Activated CD4-positive, alpha-beta T cell treated with anti-CD3 and anti-CD28 coated beads for 36 hours (primary cell): ENCODE measurements at regions not wholly inside any gene's neighbourhood (a gene's known extent, or its start where the extent isn't known, plus 50 kb on each side); places are given as distances from the start of the nearest gene placed in this dataset.

Experiments
- ATAC-seq: fragments of 200-7000 bp; cut with Tn5 transposase; one replicate; pipeline ENCODE4 v1.10.0; 2021; ENCODE audit warnings: mild to moderate bottlenecking, moderate library complexity
- CTCF ChIA-PET: fragments of 350-600 bp; sonication (Branson Sonifier 250); formaldehyde crosslinking; loops from one replicate; lab custom pipeline; 2021; ENCODE audit warnings: antibody characterized with exemption; lab: Charles Lee
- POLR2A ChIA-PET: fragments of 350-600 bp; sonication (Branson Sonifier 250); formaldehyde crosslinking; loops from one replicate; lab custom pipeline; 2021; ENCODE audit warnings: antibody characterized with exemption, inconsistent platforms; lab: Charles Lee
- DNase-seq: peaks from one replicate; pipeline ENCODE4 v3.0.0-alpha.2; 2020
- H3K27ac Mint-ChIP-seq: one replicate; pipeline ENCODE4 v1.8.0; 2021; ENCODE audit warnings: mixed read lengths
- H3K27me3 Mint-ChIP-seq: one replicate; pipeline ENCODE4 v1.8.0; 2021; ENCODE audit warnings: mixed read lengths
- H3K36me3 Mint-ChIP-seq: one replicate; pipeline ENCODE4 v1.8.0; 2021; ENCODE audit warnings: low read depth, mixed read lengths
- H3K4me1 Mint-ChIP-seq: one replicate; pipeline ENCODE4 v1.8.0; 2021; ENCODE audit warnings: mixed read lengths
- H3K4me3 Mint-ChIP-seq: one replicate; pipeline ENCODE4 v1.8.0; 2021; ENCODE audit warnings: mild to moderate bottlenecking, moderate library complexity, mixed read lengths
- H3K9me3 Mint-ChIP-seq: one replicate; pipeline ENCODE4 v1.8.0; 2021; ENCODE audit warnings: low read depth, mixed read lengths
- intact Hi-C, 2 experiments: fragments of 100-400 bp; cut with DNase I in 1 of 2; cut with micrococcal nuclease in 1 of 2; formaldehyde crosslinking; loops; one replicate each; pipeline versions ENCODE4 v1.14.2 to v1.15.1; 2022 to 2024; cut with DNase I, micrococcal nuclease

DNA sequence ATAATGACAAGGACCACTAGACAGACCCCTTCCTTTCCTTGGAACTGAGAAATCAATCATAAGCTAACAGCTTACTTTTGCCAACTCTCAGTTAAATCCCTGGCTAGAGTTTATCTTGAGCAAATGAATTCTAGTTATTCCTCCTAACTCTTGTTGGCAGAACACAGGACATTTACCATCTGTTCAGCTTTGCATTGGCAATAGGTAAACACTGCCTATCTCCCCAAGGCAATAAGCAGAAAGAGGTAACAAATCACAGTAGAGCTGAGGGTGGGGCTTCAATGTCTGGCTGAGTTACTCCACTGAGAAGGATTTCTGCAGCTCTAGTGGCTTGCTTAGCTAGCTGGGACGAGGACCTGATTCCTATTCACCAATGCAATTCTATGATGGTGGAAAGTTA, 503.3 kb upstream of the GRIA1 start:
- Mint-ChIP-seq H3K4me1 (no peaks in the 10 kb centered on the region), H3K36me3 (no peaks in the 10 kb centered on the region), H3K27ac (no peak overlapping the region), H3K9me3 (peaks cover 4% of the 10 kb centered on the region), H3K27me3 (no peaks in the 10 kb centered on the region), H3K4me3 (no peak overlapping the region)
- DNase-seq (no peak), ATAC-seq (no peak)
- ChIA-PET CTCF (no interaction called here), POLR2A (no interaction called here)
- intact Hi-C loops: no loop called here

GRCh38 chr5:152990217-152990616, 500.3 kb upstream of the GRIA1 start:
- POLR2A ChIA-PET: no interaction called here

GRCh38 chr5:152990649-152991048, 499.8 kb upstream of the GRIA1 start:
- ATAC-seq (no peak), DNase-seq (no peak)
- Mint-ChIP-seq H3K27ac (no peak overlapping the region), H3K9me3 (no peaks in the 10 kb centered on the region), H3K4me1 (no peaks in the 10 kb centered on the region), H3K27me3 (no peaks in the 10 kb centered on the region), H3K36me3 (no peaks in the 10 kb centered on the region), H3K4me3 (no peak overlapping the region)
- intact Hi-C loops: no loop called here
- POLR2A ChIA-PET: no interaction called here
- CTCF ChIA-PET: no interaction called here

More at GRCh38 chr5:152990217-152990616, 500.3 kb upstream of the GRIA1 start:
- no peaks in the 10 kb centered on the region for H3K36me3 Mint-ChIP-seq
- CTCF ChIA-PET: no interaction called here
- H3K4me3 Mint-ChIP-seq: no peak overlapping the region
- H3K27ac Mint-ChIP-seq: no peak overlapping the region
- DNase-seq: no peak
- ATAC-seq: no peak
- no peaks in the 10 kb centered on the region for H3K4me1 Mint-ChIP-seq
- no peaks in the 10 kb centered on the region for H3K27me3 Mint-ChIP-seq
- H3K9me3 Mint-ChIP-seq: no peaks in the 10 kb centered on the region
- intact Hi-C loops: no loop called here

DNA sequence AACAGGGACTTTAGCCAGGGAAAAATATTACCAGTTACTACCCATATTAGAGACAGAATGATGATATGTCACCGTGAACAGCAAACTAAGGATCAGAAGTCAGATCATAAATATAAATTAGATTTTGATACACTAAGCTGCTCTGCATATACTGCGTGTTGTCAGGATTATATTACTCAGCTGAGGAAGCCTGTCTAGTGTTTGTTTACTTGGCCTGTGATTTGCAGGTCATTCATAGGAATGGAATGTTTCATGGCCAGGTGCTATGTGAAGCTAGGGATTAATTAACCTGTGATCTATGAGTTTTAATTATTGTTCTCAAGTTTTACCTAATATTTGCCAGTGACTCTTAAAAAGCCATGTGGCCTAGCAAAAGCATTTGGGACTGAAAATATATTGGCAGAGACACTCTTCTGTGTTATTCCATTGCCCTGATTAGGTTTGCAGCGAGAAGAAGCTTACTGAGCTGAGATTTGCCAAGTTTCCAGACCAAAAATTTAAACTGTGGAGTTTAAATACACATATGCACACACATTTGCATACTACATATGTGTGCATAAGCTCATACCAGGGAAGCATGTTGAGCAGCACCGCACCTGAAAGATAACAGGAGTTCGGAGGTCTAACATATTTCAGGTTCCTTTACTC, 496.3 kb upstream of the GRIA1 start:
- CTCF ChIA-PET: interaction anchor here (0.5 kb wide), 1 partner anchor 65 kb away, joined by 3 read pairs; no protein-coding TSS in a partner anchor
- POLR2A ChIA-PET: no interaction called here
- ATAC-seq: no peak

DNA sequence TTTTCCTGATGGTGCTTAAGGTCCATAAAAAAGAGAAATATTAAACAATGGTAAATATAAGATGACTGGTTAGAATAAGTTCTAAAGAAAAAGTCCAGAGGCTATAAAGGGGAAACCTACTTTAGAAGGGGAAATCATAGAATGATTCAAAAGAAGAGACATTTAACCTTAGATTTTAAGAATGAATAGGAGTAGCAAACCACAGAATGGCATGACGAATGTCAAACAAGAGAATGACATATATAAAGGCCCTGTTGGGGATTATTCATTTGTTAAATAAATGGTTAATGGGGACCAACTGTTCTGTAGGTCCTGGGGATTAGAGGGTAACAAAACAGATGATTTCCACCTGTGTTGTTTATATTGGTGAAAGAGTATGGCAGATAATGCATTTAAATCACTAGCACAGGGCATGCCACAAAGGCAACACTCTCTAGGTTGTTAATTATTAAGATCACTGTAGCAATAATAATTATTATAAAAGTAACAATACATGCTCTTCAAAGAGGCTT, 495.2 kb upstream of the GRIA1 start:
- H3K36me3 Mint-ChIP-seq: no peaks in the 10 kb centered on the region
- DNase-seq (no peak), ATAC-seq (no peak)
- no peaks in the 10 kb centered on the region for H3K4me1 Mint-ChIP-seq
- H3K4me3 Mint-ChIP-seq: no peak overlapping the region
- no peaks in the 10 kb centered on the region for H3K27me3 Mint-ChIP-seq
- intact Hi-C loops: no loop called here
- H3K27ac Mint-ChIP-seq: no peak overlapping the region
- ChIA-PET POLR2A (no interaction called here), CTCF (no interaction called here)
- H3K9me3 Mint-ChIP-seq: no peaks in the 10 kb centered on the region

More for the DNA sequence above, 496.3 kb upstream of the GRIA1 start:
- intact Hi-C loops: no loop called here
- no peaks in the 10 kb centered on the region for H3K36me3 Mint-ChIP-seq
- H3K4me3 Mint-ChIP-seq: no peak overlapping the region
- DNase-seq: no peak
- H3K27me3 Mint-ChIP-seq: no peaks in the 10 kb centered on the region
- H3K27ac Mint-ChIP-seq: no peak overlapping the region
- H3K4me1 Mint-ChIP-seq: no peaks in the 10 kb centered on the region
- H3K9me3 Mint-ChIP-seq: no peaks in the 10 kb centered on the region

- H3K4me3 Mint-ChIP-seq: no peak overlapping the region
- POLR2A ChIA-PET: no interaction called here
- H3K27ac Mint-ChIP-seq: no peak overlapping the region
- H3K27me3 Mint-ChIP-seq: no peaks in the 10 kb centered on the region
- H3K36me3 Mint-ChIP-seq: no peaks in the 10 kb centered on the region
- H3K9me3 Mint-ChIP-seq: peaks cover 11% of the 10 kb centered on the region
- CTCF ChIA-PET: no interaction called here
- intact Hi-C loops: no loop called here
- ATAC-seq (no peak), DNase-seq (no peak)
- H3K4me1 Mint-ChIP-seq: no peaks in the 10 kb centered on the region
Observed at GRCh38 chr5:153005711-153006110, 484.8 kb upstream of the GRIA1 start.

DNA sequence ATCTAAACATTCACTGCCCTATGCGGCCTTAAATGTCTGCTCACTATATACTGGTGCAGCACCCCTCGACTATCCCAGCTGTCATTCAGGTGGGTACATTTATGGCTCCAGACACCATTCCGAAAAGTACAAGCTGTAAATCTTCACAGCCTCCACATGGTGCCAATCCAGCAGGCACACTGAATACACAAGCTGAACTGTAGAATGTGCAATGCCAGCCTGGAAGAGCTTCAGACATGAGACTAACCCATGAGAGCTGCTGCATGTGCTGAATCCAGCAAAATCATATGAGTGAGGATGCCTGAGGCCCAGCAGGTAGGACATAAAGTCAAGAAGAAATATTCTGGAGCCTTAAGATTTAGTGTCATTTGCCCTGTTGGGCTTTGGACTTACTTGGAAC, 483.8 kb upstream of the GRIA1 start:
- H3K27me3 Mint-ChIP-seq: no peaks in the 10 kb centered on the region
- no peak for ATAC-seq
- H3K4me1 Mint-ChIP-seq: no peaks in the 10 kb centered on the region
- POLR2A ChIA-PET: no interaction called here
- no peaks in the 10 kb centered on the region for H3K36me3 Mint-ChIP-seq
- peaks cover 14% of the 10 kb centered on the region for H3K9me3 Mint-ChIP-seq
- no peak overlapping the region for H3K27ac Mint-ChIP-seq
- H3K4me3 Mint-ChIP-seq: no peak overlapping the region
- intact Hi-C loops: no loop called here
- DNase-seq: no peak
- CTCF ChIA-PET: no interaction called here

DNA sequence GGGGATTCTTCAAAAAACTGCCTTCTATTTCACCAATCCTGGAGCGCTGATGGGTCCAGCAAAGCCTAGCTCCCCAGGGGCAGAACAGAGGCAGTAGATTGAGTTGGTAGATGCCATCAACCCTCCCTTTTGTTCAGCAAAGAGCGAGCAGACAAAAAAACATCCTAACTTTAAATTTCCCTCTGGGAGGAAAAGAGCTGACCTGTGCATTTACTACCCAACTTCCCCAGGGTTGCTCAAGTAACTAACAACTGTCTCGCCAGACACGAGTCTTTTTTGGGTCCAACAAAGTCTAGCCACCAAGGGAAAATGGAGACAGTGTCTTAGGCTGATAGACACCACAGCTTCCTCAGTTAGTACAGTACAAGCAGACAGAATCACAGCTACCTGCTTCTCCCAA, 476.3 kb upstream of the GRIA1 start:
- H3K27ac Mint-ChIP-seq: no peak overlapping the region
- POLR2A ChIA-PET: no interaction called here
- H3K4me1 Mint-ChIP-seq: no peaks in the 10 kb centered on the region
- no peak for DNase-seq
- no peaks in the 10 kb centered on the region for H3K27me3 Mint-ChIP-seq
- CTCF ChIA-PET: no interaction called here
- peaks cover 9% of the 10 kb centered on the region for H3K9me3 Mint-ChIP-seq
- intact Hi-C loops: no loop called here
- no peaks in the 10 kb centered on the region for H3K36me3 Mint-ChIP-seq
- no peak for ATAC-seq
- H3K4me3 Mint-ChIP-seq: no peak overlapping the region

DNA sequence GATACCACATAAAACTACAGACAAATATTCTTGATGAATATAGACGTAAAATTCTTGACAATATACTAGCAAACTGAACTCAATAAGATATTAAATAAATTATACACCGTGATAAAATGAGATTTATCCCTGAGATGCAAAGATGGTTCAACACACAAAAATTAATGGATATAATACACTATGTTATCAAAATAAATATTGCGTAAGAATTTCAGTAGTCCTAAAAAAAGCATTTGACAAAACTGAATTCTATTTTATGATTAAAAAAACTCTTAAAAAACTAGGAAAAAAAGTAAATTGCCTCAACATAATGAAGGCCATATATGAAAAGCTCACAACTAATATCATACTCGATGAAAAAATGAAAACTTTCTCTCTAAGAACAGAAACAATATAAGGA, 472.3 kb upstream of the GRIA1 start:
- CTCF ChIA-PET: no interaction called here
- Mint-ChIP-seq H3K9me3 (peaks cover 18% of the 10 kb centered on the region), H3K27me3 (no peaks in the 10 kb centered on the region), H3K27ac (no peak overlapping the region), H3K4me3 (no peak overlapping the region), H3K36me3 (no peaks in the 10 kb centered on the region), H3K4me1 (no peaks in the 10 kb centered on the region)
- POLR2A ChIA-PET: no interaction called here
- ATAC-seq (no peak), DNase-seq (no peak)
- intact Hi-C loops: no loop called here

- no peaks in the 10 kb centered on the region for H3K36me3 Mint-ChIP-seq
Observed at GRCh38 chr5:153030755-153031725, 459.4 kb upstream of the GRIA1 start.

DNA sequence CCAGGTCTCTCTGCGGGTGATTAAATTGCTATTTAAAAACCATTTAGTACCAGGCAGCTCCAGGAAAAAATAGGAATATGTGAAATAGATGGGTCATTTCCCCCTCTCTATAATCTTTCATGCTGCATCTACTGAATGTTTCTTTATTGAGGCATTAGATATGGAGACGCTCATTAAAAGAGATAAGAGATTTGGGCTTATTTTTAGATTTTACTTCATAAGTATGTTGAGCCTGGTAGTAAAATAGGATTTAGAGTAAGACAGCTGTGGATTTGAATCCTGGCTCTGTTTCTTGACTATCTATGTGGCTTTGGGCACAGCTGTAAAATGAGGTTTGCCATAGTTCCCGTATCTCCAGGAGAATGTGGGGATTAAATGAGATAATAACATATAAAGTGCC, 451.0 kb upstream of the GRIA1 start:
- ChIA-PET CTCF (interaction anchor here (0.6 kb wide), 1 partner anchor 111 kb away, joined by 4 read pairs; no protein-coding TSS in a partner anchor), POLR2A (no interaction called here)
- no peak overlapping the region for H3K4me3 Mint-ChIP-seq
- H3K27me3 Mint-ChIP-seq: no peaks in the 10 kb centered on the region
- no peak overlapping the region for H3K27ac Mint-ChIP-seq
- DNase-seq (no peak), ATAC-seq (no peak)
- H3K4me1 Mint-ChIP-seq: no peaks in the 10 kb centered on the region
- H3K36me3 Mint-ChIP-seq: no peaks in the 10 kb centered on the region
- intact Hi-C loops: no loop called here
- H3K9me3 Mint-ChIP-seq: peaks cover 9% of the 10 kb centered on the region

More at GRCh38 chr5:153030755-153031725, 459.4 kb upstream of the GRIA1 start:
- H3K4me1 Mint-ChIP-seq: no peaks in the 10 kb centered on the region
- DNase-seq: no peak
- POLR2A ChIA-PET: no interaction called here
- CTCF ChIA-PET: interaction anchor here (0.6 kb wide), 2 partner anchors 956 to 1013 kb away, joined by 3 read pairs; no protein-coding TSS in a partner anchor
- H3K4me3 Mint-ChIP-seq: no peak overlapping the region
- H3K9me3 Mint-ChIP-seq: peaks cover 6% of the 10 kb centered on the region
- no peak for ATAC-seq
- intact Hi-C loops: no loop called here
- H3K27me3 Mint-ChIP-seq: no peaks in the 10 kb centered on the region
- H3K27ac Mint-ChIP-seq: no peak overlapping the region

DNA sequence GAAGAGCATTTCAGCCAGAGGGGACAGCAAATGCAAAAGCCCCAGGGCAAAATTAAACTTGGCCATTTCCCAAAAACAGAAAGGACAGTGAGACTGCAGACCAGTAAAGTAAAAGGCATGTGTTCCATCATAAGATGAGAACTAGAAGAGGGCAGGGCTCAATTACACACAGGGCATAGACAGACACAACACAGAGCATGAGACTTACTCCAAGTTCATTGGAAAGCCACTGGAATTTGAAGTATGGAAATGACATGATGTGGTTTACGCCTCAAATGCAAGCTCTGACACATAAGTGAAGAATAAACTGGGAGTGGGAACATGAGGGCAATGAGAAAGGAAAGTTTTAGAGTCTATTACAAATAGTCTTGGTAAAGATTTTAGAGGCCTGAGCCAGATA, 446.6 kb upstream of the GRIA1 start:
- no peak overlapping the region for H3K4me3 Mint-ChIP-seq
- intact Hi-C loops: no loop called here
- ATAC-seq (no peak), DNase-seq (no peak)
- peaks cover 10% of the 10 kb centered on the region for H3K9me3 Mint-ChIP-seq
- H3K27me3 Mint-ChIP-seq: no peaks in the 10 kb centered on the region
- no peaks in the 10 kb centered on the region for H3K4me1 Mint-ChIP-seq
- no peak overlapping the region for H3K27ac Mint-ChIP-seq
- H3K36me3 Mint-ChIP-seq: no peaks in the 10 kb centered on the region
- ChIA-PET CTCF (no interaction called here), POLR2A (no interaction called here)
